ENCODE measurements at regions not wholly inside any gene's neighbourhood (a gene's known extent, or its start where the extent isn't known, plus 50 kb on each side); places are given as distances from the start of the nearest gene placed in this dataset.

- no peak for DNase-seq
Observed at GRCh38 chr6:167643223-167643622, 183.5 kb upstream of the AFDN start.

GRCh38 chr6:167643716-167644115 is 183.0 kb upstream of the AFDN start:
- no peak for DNase-seq

GRCh38 chr6:167644412-167645132 is 182.1 kb upstream of the AFDN start:
- no peak for DNase-seq

GRCh38 chr6:167645368-167645767 is 181.3 kb upstream of the AFDN start:
- no peak for DNase-seq

- DNase-seq: no peak
Observed at GRCh38 chr6:167647306-167647705, 179.4 kb upstream of the AFDN start.

- no peak for DNase-seq
Observed at GRCh38 chr6:167647737-167648470, 178.8 kb upstream of the AFDN start.

- DNase-seq: no peak
Observed at GRCh38 chr6:167648501-167649278, 178.0 kb upstream of the AFDN start.

GRCh38 chr6:167649476-167649875 is 177.2 kb upstream of the AFDN start:
- no peak for DNase-seq

GRCh38 chr6:167650730-167651317 is 175.9 kb upstream of the AFDN start:
- DNase-seq: no peak

- no peak for DNase-seq
Observed at GRCh38 chr6:167651318-167652041, 175.2 kb upstream of the AFDN start.

- no peak for DNase-seq
Observed at GRCh38 chr6:167652042-167652700, 174.5 kb upstream of the AFDN start.

- no peak for DNase-seq
Observed at GRCh38 chr6:167652701-167653095, 174.0 kb upstream of the AFDN start.

GRCh38 chr6:167653561-167653960 is 173.2 kb upstream of the AFDN start:
- DNase-seq: no peak

GRCh38 chr6:167654389-167654788 is 172.3 kb upstream of the AFDN start:
- DNase-seq: no peak

GRCh38 chr6:167655174-167655821 is 171.4 kb upstream of the AFDN start:
- no peak for DNase-seq

GRCh38 chr6:167658106-167658505 is 168.6 kb upstream of the AFDN start:
- DNase-seq: no peak

- DNase-seq: no peak
Observed at GRCh38 chr6:167659046-167659445, 167.7 kb upstream of the AFDN start.

GRCh38 chr6:167660424-167660823 is 166.3 kb upstream of the AFDN start:
- DNase-seq: no peak

- no peak for DNase-seq
Observed at GRCh38 chr6:167660944-167661551, 165.7 kb upstream of the AFDN start.

- DNase-seq: peak; percentile 48
Observed at GRCh38 chr6:167661552-167662044, 165.1 kb upstream of the AFDN start.

Data from right kidney (tissue), 1 donor.